Posterior vena cava (tissue), 2 donors: ENCODE measurements at regions not wholly inside any gene's neighbourhood (a gene's known extent, or its start where the extent isn't known, plus 50 kb on each side); places are given as distances from the start of the nearest gene placed in this dataset.
"Not testable (repeated sequence)": the region's sequence is repeated elsewhere in the genome, so short reads cannot be mapped to it uniquely, and the experiment has no call there.

Experiments used
- DNase-seq: peaks from one replicate; pipeline ENCODE4 v3.0.0-alpha.2; 2020; ENCODE audit warnings: low spot score
- intact Hi-C, 2 donors: fragments of 100-400 bp; cut with DNase I; formaldehyde crosslinking; loops; one replicate each; pipeline versions ENCODE4 v1.14.1 to v1.14.2; 2022 to 2023
- donor health status: DM: yes; HTN: yes; CAD: no.
- donor health status: DM: yes; HTN: yes; CAD: no.

GRCh38 chr2:15823459-15824396, 116.6 kb upstream of the MYCN start:
- intact Hi-C loops = no loop called here
- no peak for DNase-seq

- DNase-seq, intact Hi-C loops: not testable (repeated sequence)
These were observed 115.9 kb upstream of the MYCN start for GRCh38 chr2:15824467-15824866.

DNA sequence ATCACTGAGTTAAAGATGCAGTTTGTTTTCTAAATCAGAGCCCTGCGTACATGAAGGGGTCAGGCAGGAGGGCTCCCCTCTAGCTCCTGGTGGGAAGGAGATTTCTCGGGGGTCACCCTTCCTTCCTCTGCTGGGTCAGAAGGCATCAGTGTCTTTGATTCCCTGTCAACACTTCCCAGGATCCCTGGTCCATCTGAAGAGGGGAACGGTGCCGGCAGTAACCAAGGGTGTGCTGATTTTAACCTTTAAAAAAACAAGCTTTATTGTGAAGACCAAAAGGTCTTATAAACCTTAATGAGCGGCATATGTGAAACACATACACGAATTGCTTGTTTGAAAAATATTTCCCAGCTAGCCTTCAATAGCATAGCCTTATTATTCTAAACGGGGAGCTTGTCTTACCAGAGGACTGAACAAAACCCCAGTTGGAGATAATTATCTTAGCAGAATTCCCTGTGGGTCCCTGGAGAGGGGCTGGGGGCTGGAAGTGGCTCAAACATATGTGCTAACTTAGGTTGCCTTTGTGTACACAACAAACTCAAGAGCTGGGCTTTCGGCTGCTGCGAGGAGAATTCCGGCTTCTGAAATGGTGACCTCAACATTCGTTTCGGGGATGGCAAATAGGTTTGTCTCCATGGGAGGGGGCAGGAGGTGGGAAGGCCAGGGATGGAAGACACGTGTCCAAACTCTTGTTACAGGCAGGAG, 114.9 kb upstream of the MYCN start:
- intact Hi-C loops = loop anchor here in 1 of 2 donors (5.0 kb wide), 1 partner anchor 1037 kb away; no protein-coding TSS in a partner anchor
- DNase-seq = no peak

- intact Hi-C loops = loop anchor here in 1 of 2 donors (5.0 kb wide), 1 partner anchor 1036 kb away; no protein-coding TSS in a partner anchor
These were observed 114.1 kb upstream of the MYCN start for GRCh38 chr2:15826273-15826717.

GRCh38 chr2:15827001-15827400, 113.3 kb upstream of the MYCN start:
- DNase-seq = no peak
- intact Hi-C loops = loop anchor here in 1 of 2 donors (5.0 kb wide), 1 partner anchor 1035 kb away; no protein-coding TSS in a partner anchor

More at GRCh38 chr2:15826273-15826717, 114.1 kb upstream of the MYCN start:
- DNase-seq = no peak

GRCh38 chr2:15828576-15828975, 111.8 kb upstream of the MYCN start:
- intact Hi-C loops = loop anchor here in 1 of 2 donors (5.0 kb wide), 1 partner anchor 1034 kb away; no protein-coding TSS in a partner anchor

GRCh38 chr2:15829091-15829801, 111.1 kb upstream of the MYCN start:
- no peak for DNase-seq
- intact Hi-C loops = loop anchor here in 1 of 2 donors (5.0 kb wide), 1 partner anchor 1033 kb away; no protein-coding TSS in a partner anchor

More at GRCh38 chr2:15828576-15828975, 111.8 kb upstream of the MYCN start:
- no peak for DNase-seq

- DNase-seq = no peak
- intact Hi-C loops = loop anchor here in 1 of 2 donors (5.0 kb wide), 1 partner anchor 1032 kb away; no protein-coding TSS in a partner anchor
These were observed 110.4 kb upstream of the MYCN start for GRCh38 chr2:15829985-15830384.

DNA sequence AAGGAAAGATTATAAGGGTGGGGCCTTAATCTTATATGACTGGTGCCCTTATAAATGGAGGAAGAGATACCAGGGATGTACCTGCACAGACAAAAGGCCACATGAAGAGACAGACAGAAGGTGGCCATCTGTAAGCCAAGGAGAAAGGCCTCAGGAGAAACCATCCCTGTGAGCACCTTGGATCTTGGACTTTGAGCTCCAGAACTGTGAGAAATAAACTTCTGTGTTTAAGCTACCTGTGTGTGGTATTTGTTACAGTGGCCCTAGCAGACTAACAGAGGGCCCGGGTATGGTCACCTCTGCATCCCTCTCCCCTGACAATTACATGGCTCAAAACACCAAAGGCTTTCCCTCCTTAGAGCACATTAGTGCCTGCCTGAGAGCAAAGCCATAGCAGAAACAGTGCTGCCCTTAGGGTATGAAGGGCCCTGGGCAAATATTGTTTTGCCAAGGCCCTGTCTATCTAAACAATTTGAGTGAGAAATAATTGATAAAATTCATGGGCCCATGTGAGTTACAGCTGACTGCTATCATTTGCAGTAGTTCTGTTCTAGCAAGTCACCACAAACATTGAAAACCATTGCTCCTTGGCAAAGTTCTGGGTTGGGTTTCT, 109.3 kb upstream of the MYCN start:
- peak; percentile 13 for DNase-seq
- intact Hi-C loops = no loop called here

DNA sequence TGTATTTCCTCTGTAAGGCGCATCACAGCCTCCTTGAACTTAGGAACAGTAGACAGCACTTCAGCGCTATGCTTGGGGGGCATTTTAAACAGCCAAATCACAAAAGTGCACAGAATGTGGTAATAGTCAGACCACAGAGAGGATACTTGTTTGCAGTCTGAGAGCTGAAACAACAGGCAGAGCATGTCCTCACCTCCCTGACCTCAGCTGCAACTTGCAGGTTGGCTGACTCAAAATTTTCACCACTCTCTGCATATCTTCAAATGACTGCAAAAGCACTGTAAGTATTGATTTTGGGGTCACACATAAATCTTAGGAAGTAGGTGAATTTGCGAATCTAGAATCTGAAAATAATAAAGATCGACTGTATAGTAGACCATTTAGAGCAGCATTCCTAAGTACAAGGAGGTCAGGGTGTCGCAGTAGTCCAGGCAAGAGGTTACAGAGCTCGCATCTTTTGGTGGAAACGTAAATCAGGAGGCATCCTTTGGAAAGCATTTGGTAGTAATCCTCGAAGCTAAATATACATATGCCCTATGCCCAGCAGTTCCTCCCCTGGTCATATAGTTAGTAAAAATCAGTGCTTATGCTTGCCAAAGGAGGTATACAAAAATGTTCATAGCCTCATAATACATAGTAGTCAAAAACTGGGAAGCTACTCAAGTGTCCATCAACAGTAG, 108.2 kb upstream of the MYCN start:
- peak; percentile 4 for DNase-seq
- intact Hi-C loops = no loop called here

GRCh38 chr2:15832849-15833680, 107.3 kb upstream of the MYCN start:
- DNase-seq = peak; percentile 22
- intact Hi-C loops = no loop called here

- no peak for DNase-seq
- intact Hi-C loops = no loop called here
These were observed 106.6 kb upstream of the MYCN start for GRCh38 chr2:15833731-15834130.

GRCh38 chr2:15834381-15835031, 105.8 kb upstream of the MYCN start:
- DNase-seq = peak; percentile 40
- intact Hi-C loops = no loop called here

GRCh38 chr2:15835991-15836688, 104.2 kb upstream of the MYCN start:
- DNase-seq = peak; percentile 34
- intact Hi-C loops = loop anchor here in 1 of 2 donors (2.0 kb wide), 1 partner anchor 73 kb away; no protein-coding TSS in a partner anchor

DNA sequence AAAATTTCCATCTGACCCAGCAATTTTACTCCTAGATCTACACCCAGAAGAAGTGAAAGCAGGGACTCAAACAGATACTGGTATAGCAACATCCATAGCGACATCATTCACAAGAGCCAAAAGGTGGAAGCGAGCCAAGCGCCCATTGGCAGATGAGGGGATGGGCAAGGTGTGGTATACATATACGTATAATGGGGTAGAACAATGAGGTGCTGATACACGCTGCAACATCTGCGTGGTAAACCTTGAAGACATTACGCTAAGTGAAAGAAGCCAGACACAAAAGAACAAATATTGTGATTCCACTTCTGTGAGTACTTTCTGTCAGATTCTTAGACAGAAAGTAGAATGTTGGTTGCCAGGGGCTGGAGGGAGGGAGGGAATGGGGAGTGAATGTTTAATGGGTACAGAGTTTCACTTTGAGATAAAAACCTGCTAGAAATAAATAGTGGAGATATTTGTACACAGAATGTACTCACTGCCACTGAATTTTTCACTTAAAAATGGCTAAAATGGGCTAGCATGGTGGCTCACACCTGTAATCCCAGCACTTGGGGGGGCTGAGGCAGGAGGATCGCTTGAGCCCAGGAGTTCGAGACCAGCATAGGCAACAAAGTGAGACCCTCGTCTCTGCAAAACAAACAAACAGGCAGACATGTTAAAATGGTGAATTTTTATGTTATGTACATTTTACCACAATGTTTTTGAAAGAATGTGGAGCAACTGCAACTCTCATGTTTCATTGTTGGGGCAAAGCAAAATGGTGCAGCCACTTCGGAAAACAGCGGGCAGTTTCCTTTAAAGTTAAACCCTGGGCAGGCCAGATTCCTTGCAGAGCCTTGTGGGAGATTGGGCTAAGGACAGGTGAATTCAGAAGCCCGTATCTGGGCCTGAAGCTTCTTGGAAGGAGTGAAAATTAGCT, 103.4 kb upstream of the MYCN start:
- intact Hi-C loops = loop anchor here in 1 of 2 donors (2.0 kb wide), 1 partner anchor 74 kb away; no protein-coding TSS in a partner anchor
- DNase-seq = peak; percentile 52
